HG03097 (cell line): ENCODE measurements at regions not wholly inside any gene's neighbourhood (a gene's known extent, or its start where the extent isn't known, plus 50 kb on each side); places are given as distances from the start of the nearest gene placed in this dataset.
"Not testable (repeated sequence)": the region's sequence is repeated elsewhere in the genome, so short reads cannot be mapped to it uniquely, and the experiment has no call there.

ENCODE experiments used
- ATAC-seq: cut with Tn5 transposase; IDR thresholded peaks from one replicate; pipeline ENCODE4 v1.9.1; 2021; ENCODE audit not compliant: unreplicated experiment, low FRiP score

DNA sequence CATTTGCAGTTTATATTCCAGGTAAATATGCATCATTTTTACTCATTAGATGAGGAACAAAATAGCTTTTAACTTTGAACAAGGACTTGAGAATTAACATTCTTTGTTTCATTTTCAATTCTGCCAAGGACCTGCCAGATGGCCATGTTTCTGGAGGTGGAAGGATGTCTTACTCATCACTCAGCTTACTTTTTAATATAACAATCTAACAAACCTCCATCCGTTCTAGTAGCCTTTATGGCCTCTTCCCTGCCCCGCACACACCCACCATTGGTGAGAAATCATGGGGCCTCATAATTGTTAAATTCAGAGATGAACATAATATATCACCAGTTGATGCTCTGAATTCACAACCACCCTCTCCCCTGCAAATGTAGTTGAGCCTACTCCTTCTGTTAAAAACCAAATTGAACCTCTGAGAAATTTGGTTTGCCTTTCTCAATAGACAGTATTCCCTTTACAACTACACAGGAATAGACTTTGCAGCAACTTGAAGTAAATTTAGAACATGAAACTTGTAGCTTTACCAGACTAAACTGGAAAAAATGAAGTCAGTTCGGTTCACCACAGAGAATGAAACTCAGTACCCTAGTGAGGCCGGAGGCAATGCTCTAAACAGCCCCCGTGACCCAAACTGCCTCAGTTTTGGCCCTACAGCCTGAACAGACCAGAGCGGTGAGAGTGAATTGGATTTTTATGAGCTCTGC, 50.1 kb upstream of the ACSL4 start:
- peak; percentile 80 for ATAC-seq

DNA sequence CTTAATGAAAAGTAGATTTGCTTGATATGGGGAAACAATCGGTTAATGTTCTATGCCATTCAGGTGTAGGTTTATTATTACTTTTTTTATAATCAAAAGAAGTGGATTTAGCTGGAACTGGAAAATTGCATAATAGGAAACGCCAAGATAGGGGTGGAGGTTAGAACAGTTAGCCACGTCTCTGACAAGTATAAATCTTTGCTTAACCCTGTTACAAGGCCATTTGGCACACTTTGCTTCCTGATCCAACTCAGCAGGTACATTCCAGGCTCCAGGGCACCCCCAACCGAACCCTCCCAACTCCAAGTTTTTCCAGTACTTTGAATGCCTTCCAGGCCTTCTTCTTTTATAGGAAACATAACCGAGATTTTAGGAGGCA, 50.6 kb upstream of the ACSL4 start:
- ATAC-seq = no peak

DNA sequence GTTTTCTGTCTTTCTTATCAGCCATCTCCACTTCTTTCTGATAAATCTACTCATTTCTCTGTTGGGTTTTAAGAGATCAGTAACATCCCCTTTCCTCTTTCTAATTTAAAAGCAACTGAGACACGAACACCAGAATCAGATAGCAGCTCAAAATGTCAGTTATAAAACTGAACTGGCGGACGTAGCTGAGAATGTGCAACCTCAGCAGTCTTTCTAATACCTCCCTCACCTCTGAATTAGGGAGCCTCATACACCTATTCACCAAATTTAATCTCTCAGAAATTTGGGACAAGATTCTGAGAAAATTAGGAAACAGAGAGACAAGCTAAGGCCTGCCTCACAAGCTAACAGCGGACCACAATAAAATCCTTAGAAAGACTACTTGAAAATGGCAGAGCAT, 52.0 kb upstream of the ACSL4 start:
- no peak for ATAC-seq

GRCh38 chrX:109790511-109790910, 57.5 kb upstream of the ACSL4 start:
- ATAC-seq = not testable (repeated sequence)

- ATAC-seq = no peak
These were observed 60.1 kb upstream of the ACSL4 start for GRCh38 chrX:109793191-109793590.

- ATAC-seq = no peak
These were observed 62.6 kb upstream of the ACSL4 start for GRCh38 chrX:109795682-109796081.

- ATAC-seq = no peak
These were observed 64.4 kb upstream of the ACSL4 start for GRCh38 chrX:109797311-109797975.

GRCh38 chrX:109812236-109812635, 79.2 kb upstream of the ACSL4 start:
- ATAC-seq = no peak

GRCh38 chrX:109813236-109813635, 80.2 kb upstream of the ACSL4 start:
- ATAC-seq = no peak

DNA sequence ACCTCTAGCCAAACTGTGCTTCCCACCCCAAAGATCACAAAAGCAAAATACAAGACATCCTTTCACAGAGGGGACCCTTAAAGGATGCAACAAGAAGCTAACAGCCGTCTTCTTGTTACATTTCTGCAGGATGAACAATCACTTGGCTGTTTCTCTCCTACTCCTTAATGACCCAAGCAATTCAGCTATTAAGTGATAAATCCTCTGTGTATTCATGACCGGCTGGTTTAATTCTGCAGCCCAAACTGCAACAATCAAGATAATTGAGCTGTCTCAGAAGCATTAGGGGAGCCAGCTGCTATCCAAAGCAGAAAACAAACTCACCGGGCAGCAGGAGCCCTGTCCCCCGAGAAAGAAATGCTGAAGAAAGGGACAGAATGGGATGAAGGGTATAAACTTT, 85.9 kb upstream of the ACSL4 start:
- no peak for ATAC-seq

- no peak for ATAC-seq
These were observed 89.8 kb upstream of the ACSL4 start for GRCh38 chrX:109822861-109823260.

- no peak for ATAC-seq
These were observed 94.1 kb upstream of the ACSL4 start for GRCh38 chrX:109826954-109827708.

- no peak for ATAC-seq
These were observed 94.7 kb upstream of the ACSL4 start for GRCh38 chrX:109827772-109828171.

DNA sequence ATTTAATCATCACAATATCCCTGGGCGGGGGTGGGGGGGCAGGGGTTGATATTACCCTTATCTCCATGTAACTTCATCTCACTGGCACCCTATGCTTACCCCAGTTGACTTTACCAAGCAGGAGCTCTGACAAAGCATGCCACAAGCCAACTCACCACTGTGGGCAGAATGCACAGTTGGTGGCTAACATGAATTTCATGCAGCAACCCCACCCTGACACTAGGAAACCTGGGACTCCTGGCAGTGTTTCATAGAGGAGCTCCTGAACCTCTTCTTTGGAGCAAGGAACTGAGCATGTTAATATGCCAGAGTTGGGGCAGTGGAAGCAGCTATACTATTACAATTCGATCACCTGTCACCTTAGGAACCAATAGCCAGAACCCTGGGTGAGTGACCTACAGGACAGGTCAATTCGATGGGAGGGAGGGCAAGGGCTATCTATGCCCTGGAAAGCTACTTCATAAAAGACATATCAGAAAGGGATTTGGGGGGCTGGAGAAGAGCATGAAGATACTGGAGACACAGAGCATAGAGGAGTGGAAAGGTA, 97.2 kb upstream of the ACSL4 start:
- peak; percentile 12 for ATAC-seq

GRCh38 chrX:109830704-109831206, 97.7 kb upstream of the ACSL4 start:
- peak; percentile 91 for ATAC-seq

GRCh38 chrX:109831326-109831985, 98.4 kb upstream of the ACSL4 start:
- no peak for ATAC-seq

GRCh38 chrX:109839694-109840567, 106.9 kb upstream of the ACSL4 start:
- no peak for ATAC-seq

DNA sequence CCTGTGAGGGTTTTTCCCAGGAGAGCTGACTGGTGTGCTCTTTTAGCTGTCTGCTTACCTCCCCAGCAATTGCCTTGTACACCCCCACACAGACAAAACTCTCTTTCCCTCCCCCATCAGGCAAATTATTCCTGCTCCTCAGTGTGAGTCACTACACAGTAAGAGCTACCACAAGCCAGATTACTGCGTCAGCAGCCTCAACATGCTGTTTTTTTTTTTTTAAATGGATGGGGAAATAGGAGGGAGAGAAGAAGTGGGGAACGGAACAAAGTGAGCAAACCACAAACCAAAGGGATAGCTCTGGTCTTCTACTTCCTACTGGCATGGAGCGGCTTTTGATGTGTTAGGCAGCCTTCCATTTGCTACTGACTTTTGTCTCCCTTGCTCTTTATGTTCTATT, 107.5 kb upstream of the ACSL4 start:
- ATAC-seq = no peak

GRCh38 chrX:109841257-109841656, 108.2 kb upstream of the ACSL4 start:
- ATAC-seq = no peak
